GM21619 (cell line): ENCODE measurements at regions not wholly inside any gene's neighbourhood (a gene's known extent, or its start where the extent isn't known, plus 50 kb on each side); places are given as distances from the start of the nearest gene placed in this dataset.

Experiments used
- ATAC-seq: cut with Tn5 transposase; IDR thresholded peaks from one replicate; pipeline ENCODE4 v1.9.1; 2021; ENCODE audit not compliant: unreplicated experiment

- no peak for ATAC-seq
These were observed 102.7 kb downstream of the UCHL1 start for GRCh38 chr4:41359422-41359775.

- no peak for ATAC-seq
These were observed 103.1 kb downstream of the UCHL1 start for GRCh38 chr4:41359836-41360213.

- no peak for ATAC-seq
These were observed 103.6 kb downstream of the UCHL1 start for GRCh38 chr4:41360214-41360920.

GRCh38 chr4:41360921-41361793 lies 104.4 kb downstream of the UCHL1 start:
- no peak for ATAC-seq

- no peak for ATAC-seq
These were observed 105.2 kb downstream of the UCHL1 start for GRCh38 chr4:41361794-41362526.

GRCh38 chr4:41362621-41363383 lies 106.1 kb downstream of the UCHL1 start:
- no peak for ATAC-seq

- ATAC-seq = no peak
These were observed 106.8 kb downstream of the UCHL1 start for GRCh38 chr4:41363384-41363981.

- no peak for ATAC-seq
These were observed 108.1 kb downstream of the UCHL1 start for GRCh38 chr4:41364876-41365275.

GRCh38 chr4:41365681-41366080 lies 109.0 kb downstream of the UCHL1 start:
- no peak for ATAC-seq

- no peak for ATAC-seq
These were observed 110.3 kb downstream of the UCHL1 start for GRCh38 chr4:41366911-41367517.

GRCh38 chr4:41369680-41370079 lies 113.0 kb downstream of the UCHL1 start:
- ATAC-seq = no peak

GRCh38 chr4:41373221-41373620 lies 116.5 kb downstream of the UCHL1 start:
- ATAC-seq = no peak

GRCh38 chr4:41374490-41374889 lies 117.8 kb downstream of the UCHL1 start:
- no peak for ATAC-seq

- ATAC-seq = no peak
These were observed 118.8 kb downstream of the UCHL1 start for GRCh38 chr4:41375561-41375960.

- ATAC-seq = no peak
These were observed 120.5 kb downstream of the UCHL1 start for GRCh38 chr4:41377196-41377595.

GRCh38 chr4:41379230-41379629 lies 122.5 kb downstream of the UCHL1 start:
- ATAC-seq = no peak

GRCh38 chr4:41380511-41381157 lies 123.9 kb downstream of the UCHL1 start:
- no peak for ATAC-seq

GRCh38 chr4:41381384-41381783 lies 124.7 kb downstream of the UCHL1 start:
- no peak for ATAC-seq

- no peak for ATAC-seq
These were observed 128.3 kb downstream of the UCHL1 start for GRCh38 chr4:41384992-41385391.

GRCh38 chr4:41385481-41385880 lies 128.8 kb downstream of the UCHL1 start:
- ATAC-seq = no peak
